ENCODE measurements at regions not wholly inside any gene's neighbourhood (a gene's known extent, or its start where the extent isn't known, plus 50 kb on each side); places are given as distances from the start of the nearest gene placed in this dataset.

DNA sequence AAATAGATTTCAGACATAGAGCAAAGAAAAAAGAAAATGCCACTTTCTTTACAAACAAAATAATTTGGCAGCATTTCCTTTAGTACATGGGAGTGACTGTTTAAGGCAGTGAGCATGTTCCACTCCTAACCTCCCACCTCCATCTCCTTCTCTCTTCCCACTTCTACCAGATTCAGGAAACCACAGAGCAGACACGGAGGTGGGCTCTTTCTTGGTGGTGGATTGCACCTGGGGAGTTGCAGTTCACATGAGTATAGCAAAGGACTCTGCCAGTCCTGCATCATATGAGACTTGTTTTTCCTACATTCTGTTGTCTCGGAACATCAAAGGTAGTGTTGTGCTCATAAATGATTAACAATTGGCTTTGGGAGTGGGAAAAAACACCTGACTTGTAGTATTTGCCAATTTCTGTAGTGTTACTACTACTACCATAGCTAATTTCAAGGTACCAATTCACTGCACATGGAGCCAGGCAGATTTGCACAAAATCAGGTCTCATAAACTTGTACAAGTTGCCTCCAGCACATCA lies 137.2 kb downstream of the SPP2 start:
- TF ChIP-seq POLR2A (IDR thresholded peaks at IDR 0.05; ENCODE audit: low read depth) (no peak), EP300 (IDR thresholded peaks at IDR 0.05) (no peak)
- TF ChIP-seq, protein P1, sequence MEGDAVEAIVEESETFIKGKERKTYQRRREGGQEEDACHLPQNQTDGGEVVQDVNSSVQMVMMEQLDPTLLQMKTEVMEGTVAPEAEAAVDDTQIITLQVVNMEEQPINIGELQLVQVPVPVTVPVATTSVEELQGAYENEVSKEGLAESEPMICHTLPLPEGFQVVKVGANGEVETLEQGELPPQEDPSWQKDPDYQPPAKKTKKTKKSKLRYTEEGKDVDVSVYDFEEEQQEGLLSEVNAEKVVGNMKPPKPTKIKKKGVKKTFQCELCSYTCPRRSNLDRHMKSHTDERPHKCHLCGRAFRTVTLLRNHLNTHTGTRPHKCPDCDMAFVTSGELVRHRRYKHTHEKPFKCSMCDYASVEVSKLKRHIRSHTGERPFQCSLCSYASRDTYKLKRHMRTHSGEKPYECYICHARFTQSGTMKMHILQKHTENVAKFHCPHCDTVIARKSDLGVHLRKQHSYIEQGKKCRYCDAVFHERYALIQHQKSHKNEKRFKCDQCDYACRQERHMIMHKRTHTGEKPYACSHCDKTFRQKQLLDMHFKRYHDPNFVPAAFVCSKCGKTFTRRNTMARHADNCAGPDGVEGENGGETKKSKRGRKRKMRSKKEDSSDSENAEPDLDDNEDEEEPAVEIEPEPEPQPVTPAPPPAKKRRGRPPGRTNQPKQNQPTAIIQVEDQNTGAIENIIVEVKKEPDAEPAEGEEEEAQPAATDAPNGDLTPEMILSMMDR (IDR thresholded peaks at IDR 0.05) = no peak

All from esophagus muscularis mucosa (tissue), 4 donors.